ENCODE measurements at regions not wholly inside any gene's neighbourhood (a gene's known extent, or its start where the extent isn't known, plus 50 kb on each side); places are given as distances from the start of the nearest gene placed in this dataset.

GRCh38 chr6:104423691-104424090, 436.0 kb downstream of the HACE1 start:
- H3K27me3 ChIP-seq = no peaks in the 10 kb centered on the region
- DNase-seq (ENCODE audit: extremely low spot score) = no peak
- no peak overlapping the region for H3K27ac ChIP-seq (replicated peaks in 1 of 4)
- no peak overlapping the region for H3K4me3 ChIP-seq
- 84% methylated on average over 2 of the region's 2 CpGs for WGBS
- intact Hi-C loops (cut with DNase I) = no loop called here
- TF ChIP-seq POLR2A (IDR thresholded peaks at IDR 0.05; ENCODE audit: low read depth) (no peak), EP300 (IDR thresholded peaks at IDR 0.05) (no peak), POLR2AphosphoS5 (IDR thresholded peaks at IDR 0.05) (no peak), CTCF (IDR thresholded peaks at IDR 0.05) (no peak)
- H3K36me3 ChIP-seq = no peaks in the 10 kb centered on the region
- H3K9me3 ChIP-seq = peaks cover 0 to 5% (median 0%) of the 10 kb centered on the region in 4 donors
- no peaks in the 10 kb centered on the region for H3K4me1 ChIP-seq

GRCh38 chr6:104421650-104422049, 438.1 kb downstream of the HACE1 start:
- Histone ChIP-seq H3K4me1 (no peaks in the 10 kb centered on the region), H3K9me3 (no peaks in the 10 kb centered on the region), H3K4me3 (no peak overlapping the region), H3K27ac (replicated peaks in 1 of 4) (no peak overlapping the region), H3K36me3 (no peaks in the 10 kb centered on the region), H3K27me3 (no peaks in the 10 kb centered on the region)
- TF ChIP-seq POLR2AphosphoS5 (IDR thresholded peaks at IDR 0.05) = no peak
- TF ChIP-seq POLR2A (IDR thresholded peaks at IDR 0.05; ENCODE audit: low read depth) = no peak
- TF ChIP-seq CTCF (IDR thresholded peaks at IDR 0.05) = no peak
- no peak for TF ChIP-seq EP300 (IDR thresholded peaks at IDR 0.05)
- intact Hi-C loops (cut with DNase I) = no loop called here
- WGBS = 56% methylated on average over 4 of the region's 4 CpGs
- DNase-seq (ENCODE audit: extremely low spot score) = no peak

- intact Hi-C loops (cut with DNase I) = no loop called here
- H3K36me3 ChIP-seq = no peaks in the 10 kb centered on the region
- no peaks in the 10 kb centered on the region for H3K9me3 ChIP-seq
- no peak overlapping the region for H3K27ac ChIP-seq (replicated peaks in 1 of 4)
- 90% methylated on average over 3 of the region's 3 CpGs for WGBS
- no peaks in the 10 kb centered on the region for H3K27me3 ChIP-seq
- TF ChIP-seq CTCF (IDR thresholded peaks at IDR 0.05) (no peak), POLR2A (IDR thresholded peaks at IDR 0.05; ENCODE audit: low read depth) (no peak), POLR2AphosphoS5 (IDR thresholded peaks at IDR 0.05) (no peak), EP300 (IDR thresholded peaks at IDR 0.05) (no peak)
- no peak for DNase-seq (ENCODE audit: extremely low spot score)
- no peak overlapping the region for H3K4me3 ChIP-seq
- H3K4me1 ChIP-seq = no peaks in the 10 kb centered on the region
Measured at GRCh38 chr6:104418839-104419238, 440.9 kb downstream of the HACE1 start.

GRCh38 chr6:104418125-104418524, 441.6 kb downstream of the HACE1 start:
- no peak for DNase-seq (ENCODE audit: extremely low spot score)
- Histone ChIP-seq H3K36me3 (no peaks in the 10 kb centered on the region), H3K4me1 (no peaks in the 10 kb centered on the region), H3K27ac (replicated peaks in 1 of 4) (no peak overlapping the region), H3K4me3 (no peak overlapping the region), H3K27me3 (no peaks in the 10 kb centered on the region), H3K9me3 (no peaks in the 10 kb centered on the region)
- intact Hi-C loops (cut with DNase I) = no loop called here
- no peak for TF ChIP-seq POLR2A (IDR thresholded peaks at IDR 0.05; ENCODE audit: low read depth)
- TF ChIP-seq POLR2AphosphoS5 (IDR thresholded peaks at IDR 0.05) = no peak
- no peak for TF ChIP-seq EP300 (IDR thresholded peaks at IDR 0.05)
- TF ChIP-seq CTCF (IDR thresholded peaks at IDR 0.05) = no peak

- Histone ChIP-seq H3K9me3 (no peaks in the 10 kb centered on the region), H3K27ac (replicated peaks in 1 of 4) (no peak overlapping the region), H3K4me1 (peaks cover 0 to 7% (median 0%) of the 10 kb centered on the region in 4 donors), H3K27me3 (no peaks in the 10 kb centered on the region), H3K4me3 (no peak overlapping the region), H3K36me3 (no peaks in the 10 kb centered on the region)
- no peak for DNase-seq (ENCODE audit: extremely low spot score)
- 90% methylated on average over 1 of the region's 1 CpG for WGBS
- intact Hi-C loops (cut with DNase I) = no loop called here
- no peak for TF ChIP-seq CTCF (IDR thresholded peaks at IDR 0.05)
- TF ChIP-seq POLR2AphosphoS5 (IDR thresholded peaks at IDR 0.05) = no peak
- no peak for TF ChIP-seq POLR2A (IDR thresholded peaks at IDR 0.05; ENCODE audit: low read depth)
- TF ChIP-seq EP300 (IDR thresholded peaks at IDR 0.05) = no peak
Measured at GRCh38 chr6:104414723-104415122, 445.0 kb downstream of the HACE1 start.

Data from esophagus muscularis mucosa (tissue), 4 donors.